NCI-H1105 (cell line): ENCODE measurements at regions not wholly inside any gene's neighbourhood (a gene's known extent, or its start where the extent isn't known, plus 50 kb on each side); places are given as distances from the start of the nearest gene placed in this dataset.
A peak's percentile ranks its signal among the peaks of the same experiment; 100 is the strongest.
"Not testable (repeated sequence)": the region's sequence is repeated elsewhere in the genome, so short reads cannot be mapped to it uniquely, and the experiment has no call there.

ENCODE experiments used
- DNase-seq: peaks from one replicate; lab custom pipeline; 2025; lab: John Stamatoyannopoulos, UW

DNA sequence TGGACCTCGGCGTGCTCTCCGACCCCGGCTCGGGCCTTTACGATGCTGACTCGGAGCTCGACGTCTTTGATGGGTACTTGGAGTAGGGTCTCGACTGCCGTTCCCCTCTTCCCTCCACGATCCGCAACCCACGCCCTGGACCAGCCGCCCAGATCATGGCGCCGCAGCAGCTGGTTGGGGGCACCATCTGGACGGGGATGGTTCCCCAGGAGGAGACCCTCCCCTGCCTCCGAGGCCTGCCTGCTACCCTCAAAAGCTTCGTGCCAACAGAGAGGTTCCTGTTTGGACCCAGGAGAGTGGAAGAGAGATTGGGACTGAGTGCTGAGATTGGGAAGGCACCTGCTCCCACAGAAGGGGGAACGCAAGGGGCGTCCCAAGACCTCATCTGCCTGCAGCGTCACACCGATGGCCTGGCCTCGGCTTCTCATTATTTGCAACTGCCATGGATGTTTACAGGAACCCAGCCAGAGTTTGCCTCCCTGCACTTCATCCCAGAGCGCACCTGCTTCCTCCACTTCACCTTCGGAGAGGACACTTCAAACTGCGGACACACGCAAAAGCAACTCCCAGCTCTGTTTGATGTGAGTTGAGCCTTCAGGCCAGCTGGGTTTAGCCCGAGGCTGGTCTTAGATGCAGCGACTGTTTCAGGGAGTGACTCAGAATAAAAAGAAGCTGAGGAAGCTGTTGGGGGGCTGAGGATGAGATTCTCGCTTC is 58.9 kb downstream of the GOLGA6L7 start:
- DNase-seq: peak; percentile 37

DNA sequence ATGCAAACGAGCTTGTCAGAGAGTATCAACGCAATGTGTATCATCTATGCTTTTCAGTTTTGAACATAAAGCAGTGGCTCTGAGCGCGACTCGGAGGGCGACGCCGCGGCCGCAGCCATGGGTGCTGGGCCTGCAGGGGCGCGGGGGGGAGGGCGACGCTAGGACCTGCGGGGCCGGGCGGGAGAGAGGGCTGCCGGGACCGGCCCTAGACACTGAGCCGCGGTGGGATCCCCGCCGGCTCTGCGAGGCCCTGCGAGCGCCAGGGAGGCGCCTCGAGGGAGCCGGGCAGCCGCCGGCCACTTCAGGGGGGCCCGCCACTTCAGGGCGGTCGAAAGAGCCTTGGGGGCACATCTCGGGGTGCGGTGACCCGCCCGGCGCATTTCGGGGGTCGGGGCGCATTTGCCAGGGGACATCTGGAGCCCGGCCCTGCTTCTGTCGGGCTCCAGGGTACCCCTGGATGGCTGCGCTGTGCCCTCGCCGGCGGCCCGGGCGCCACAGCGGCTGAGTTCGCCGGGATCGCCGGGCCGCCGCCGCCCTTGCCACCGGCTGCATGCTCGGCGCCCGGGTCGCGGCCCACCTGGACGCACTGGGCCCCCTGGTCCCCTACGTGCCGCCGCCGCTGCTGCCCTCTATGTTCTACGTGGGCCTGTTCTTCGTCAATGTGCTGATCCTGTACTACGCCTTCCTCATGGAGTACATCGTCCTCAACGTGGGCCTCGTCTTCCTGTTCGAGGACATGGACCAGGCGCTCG is 59.6 kb downstream of the GOLGA6L7 start:
- DNase-seq: not testable (repeated sequence)

DNA sequence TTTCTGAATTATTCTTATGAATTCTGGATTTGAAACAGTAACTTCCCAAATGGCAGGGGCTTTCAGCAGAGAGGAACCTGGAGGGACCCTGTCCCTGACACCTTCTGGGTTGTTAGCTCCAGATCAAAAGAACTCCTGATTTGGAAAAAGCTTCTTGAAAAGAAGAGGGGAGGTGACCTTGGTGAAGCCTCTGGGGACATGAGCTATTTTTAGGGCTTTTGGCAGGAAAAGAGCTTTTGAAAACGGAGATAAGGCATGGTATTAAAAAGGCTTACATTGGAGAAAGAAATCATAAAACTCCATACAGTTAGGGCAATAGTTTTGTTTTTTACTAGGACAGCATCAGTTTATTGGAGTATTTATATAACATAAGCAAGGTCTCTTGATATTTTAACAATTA is 60.3 kb downstream of the GOLGA6L7 start:
- DNase-seq: not testable (repeated sequence)

DNA sequence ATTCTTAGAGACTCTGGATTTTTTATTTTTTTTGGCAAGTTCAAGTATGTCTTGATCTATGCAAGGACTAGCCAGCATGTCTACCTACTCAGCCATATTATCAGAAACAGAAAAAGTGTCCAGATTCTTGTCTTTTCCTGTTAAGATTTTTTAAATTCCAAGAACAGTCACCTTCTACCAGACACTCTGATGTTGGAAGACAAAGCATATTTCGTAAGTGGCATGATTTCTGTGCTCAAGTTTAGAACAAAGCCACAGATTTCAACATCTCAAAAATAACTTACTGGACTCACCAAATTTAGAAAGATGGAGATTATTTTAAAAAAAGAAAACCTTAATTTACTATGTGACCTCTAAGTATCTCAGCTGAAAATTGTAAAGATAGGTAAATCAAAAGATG is 61.9 kb downstream of the GOLGA6L7 start:
- no peak for DNase-seq

DNA sequence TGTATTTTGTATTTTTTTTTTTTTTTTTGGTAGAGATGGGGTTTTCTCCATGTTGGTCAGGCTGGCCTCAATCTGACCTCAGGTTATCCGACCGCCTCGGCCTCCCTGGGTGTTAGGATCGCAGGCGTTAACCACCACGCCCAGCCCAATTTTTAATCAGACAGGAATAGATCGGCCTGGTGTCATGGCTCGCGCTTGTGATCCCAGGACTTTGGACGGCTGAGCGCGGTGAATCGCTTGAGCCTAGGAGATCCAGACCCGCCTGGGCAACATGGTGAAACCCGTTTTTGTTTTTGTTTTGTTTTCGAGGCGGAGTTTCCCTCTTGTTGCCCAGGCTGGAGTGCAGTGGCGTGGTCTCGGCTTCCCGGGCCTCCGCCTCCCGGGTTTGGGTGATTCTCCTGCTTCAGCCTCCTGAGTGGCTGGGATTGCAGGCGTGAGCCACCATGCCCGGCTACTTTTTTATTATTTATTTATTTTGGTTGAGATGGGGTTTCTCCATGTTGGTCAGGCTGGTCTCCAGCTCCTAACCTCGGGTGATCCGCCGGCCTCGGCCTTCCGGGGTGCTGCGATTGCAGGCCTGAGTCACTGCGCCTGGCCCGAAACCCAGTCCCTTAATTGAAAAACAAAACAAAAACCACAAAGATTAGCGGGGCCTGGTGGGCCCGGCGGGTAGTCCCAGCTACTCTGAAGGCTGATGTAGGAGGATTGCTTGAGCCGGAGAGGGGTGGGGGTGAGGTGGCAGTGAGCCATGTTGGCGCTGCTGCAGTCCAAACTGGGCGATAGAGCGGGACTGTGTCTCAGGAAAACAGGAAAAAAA is 63.9 kb downstream of the GOLGA6L7 start:
- DNase-seq: not testable (repeated sequence)

DNA sequence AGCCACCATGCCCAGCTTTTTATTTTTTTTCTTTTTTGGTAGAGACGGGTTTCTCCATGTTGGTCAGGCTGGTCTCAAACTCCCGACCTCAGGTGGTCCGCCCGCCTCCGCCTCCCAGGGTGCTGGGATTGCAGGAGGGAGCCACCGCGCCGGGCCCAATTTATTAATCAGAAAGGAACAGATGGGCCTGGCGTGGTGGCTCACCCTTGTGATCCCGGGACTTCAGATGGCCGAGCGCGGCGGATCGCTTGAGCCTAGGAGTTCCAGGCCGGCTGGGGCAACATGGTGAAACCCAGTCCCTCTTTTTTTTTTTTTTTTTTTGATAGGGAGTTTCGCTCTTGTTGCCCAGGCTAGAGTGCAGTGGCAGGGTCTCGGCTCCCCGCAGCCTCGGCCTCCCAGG is 64.6 kb downstream of the GOLGA6L7 start:
- DNase-seq: no peak

DNA sequence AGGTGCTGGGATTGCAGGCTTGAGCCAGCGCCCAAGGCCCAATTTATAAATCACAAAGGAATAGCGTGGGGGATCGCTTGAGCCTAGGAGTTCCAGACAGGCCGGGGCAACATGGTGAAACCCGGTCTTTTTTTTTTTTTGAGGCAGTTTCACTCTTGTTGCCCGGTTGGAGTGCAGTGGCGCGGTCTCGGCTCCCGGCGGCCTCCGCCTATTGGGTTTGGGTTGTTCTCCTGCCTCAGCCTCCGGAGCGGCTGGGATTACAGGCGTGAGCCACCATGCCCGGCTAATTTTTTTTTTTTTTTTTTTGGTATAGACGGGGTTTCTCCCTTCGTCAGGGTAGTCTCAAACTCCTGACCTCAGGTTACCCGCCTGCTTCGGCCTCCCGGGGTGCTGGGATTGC is 65.0 kb downstream of the GOLGA6L7 start:
- no peak for DNase-seq

DNA sequence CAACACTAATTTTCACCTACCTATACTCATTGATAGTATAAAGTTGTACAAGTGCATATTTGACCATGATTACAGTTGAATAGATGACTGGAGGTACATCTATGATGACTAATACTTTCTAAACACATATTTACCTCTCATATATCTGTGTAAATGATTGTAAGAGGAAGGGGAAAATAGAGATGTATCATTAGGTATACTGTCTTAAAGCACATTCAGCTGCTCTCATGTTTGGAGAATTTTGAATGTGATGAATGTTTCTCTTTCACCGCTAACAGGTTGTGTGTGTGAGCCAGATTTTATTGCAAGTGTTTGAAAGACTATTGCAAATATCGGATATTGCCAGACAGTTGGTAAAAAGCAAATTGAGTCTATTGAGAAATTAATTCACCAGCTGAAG is 66.2 kb upstream of the GOLGA8M start:
- DNase-seq: not testable (repeated sequence)

DNA sequence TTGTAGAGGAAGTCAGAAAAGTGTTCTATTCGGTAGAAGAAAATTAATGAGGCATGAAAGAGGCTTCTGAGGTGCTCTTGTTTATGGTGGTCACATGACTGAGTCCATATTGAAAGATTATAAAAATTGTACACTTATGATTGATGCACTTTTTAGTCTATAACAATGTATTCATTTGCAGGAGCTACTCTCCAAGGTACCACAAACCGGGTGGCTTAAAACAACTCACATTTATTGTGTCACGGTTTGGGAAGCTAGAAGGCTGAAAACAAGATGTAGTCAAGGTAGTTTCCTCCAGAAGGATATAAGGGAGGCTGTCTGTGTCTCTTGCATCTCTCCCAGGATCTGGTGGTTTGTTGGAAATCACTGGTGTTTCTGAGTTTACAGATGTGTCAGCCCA is 60.6 kb upstream of the GOLGA8M start:
- not testable (repeated sequence) for DNase-seq
